H1 (cell line): ENCODE measurements at regions not wholly inside any gene's neighbourhood (a gene's known extent, or its start where the extent isn't known, plus 50 kb on each side); places are given as distances from the start of the nearest gene placed in this dataset.

Experiments used
- ASH2L ChIP-seq: fragments of 200-600, 300-600 bp; sonication (generic); IDR thresholded peaks from one replicate; pipeline ENCODE4 v1.7.1; 2017; ENCODE audit warnings: low read length
- BRCA1 ChIP-seq: IDR thresholded peaks from 2 replicates; pipeline ENCODE4 v1.6.1; 2012; ENCODE audit warnings: low read depth, low read length, improper control_type of control experiment
- CHD1 ChIP-seq: IDR thresholded peaks from 2 replicates; pipeline ENCODE4 v1.6.1; 2012; ENCODE audit warnings: low read depth, low read length, improper control_type of control experiment
- EGR1 ChIP-seq: IDR thresholded peaks from 2 replicates; pipeline ENCODE4 v1.6.1; 2011; ENCODE audit warnings: low read depth, low read length, borderline replicate concordance
- EP300 ChIP-seq, 2 experiments: IDR thresholded peaks; 1 replicate in 1 of 2; 2 replicates in 1 of 2; pipeline ENCODE4 v1.6.1; 2011 to 2012; ENCODE audit warnings: low read depth in 2 of 2, low read length in 2 of 2, mild to moderate bottlenecking in 2 of 2, borderline replicate concordance in 1 of 2, inconsistent platforms in 1 of 2, moderate library complexity in 1 of 2
- EZH2 ChIP-seq: fragments of 200-600 bp; sonication (generic); IDR thresholded peaks from 2 replicates; pipeline ENCODE4 v1.7.1; 2012; ENCODE audit warnings: low read depth, mild to moderate bottlenecking, moderate library complexity, low read length, inconsistent platforms; ENCODE audit not compliant: severe bottlenecking
- GTF2F1 ChIP-seq: IDR thresholded peaks from 2 replicates; pipeline ENCODE4 v1.6.1; 2012; ENCODE audit warnings: low read depth, low read length, improper control_type of control experiment, borderline replicate concordance
- HDAC6 ChIP-seq: IDR thresholded peaks from one replicate; pipeline ENCODE4 v1.7.1; 2012; ENCODE audit warnings: low read depth, mild to moderate bottlenecking, inconsistent platforms, low read length, moderate library complexity
- KDM1A ChIP-seq: fragments of 200-600, 300-600 bp; sonication (generic); IDR thresholded peaks from 2 replicates; pipeline ENCODE4 v1.7.1; 2016; ENCODE audit warnings: mild to moderate bottlenecking, low read length, borderline replicate concordance
- NRF1 ChIP-seq: IDR thresholded peaks from 2 replicates; pipeline ENCODE4 v1.6.1; 2011; ENCODE audit warnings: mild to moderate bottlenecking, low read depth, low read length, improper control_type of control experiment
- POLR2AphosphoS5 ChIP-seq: IDR thresholded peaks from 2 replicates; pipeline ENCODE4 v1.6.1; 2011; ENCODE audit warnings: low read depth, low read length
- POU5F1 ChIP-seq: IDR thresholded peaks from 2 replicates; pipeline ENCODE4 v1.6.1; 2011; ENCODE audit warnings: low read depth, mild to moderate bottlenecking, low read length, moderate library complexity
- RFX5 ChIP-seq: IDR thresholded peaks from 2 replicates; pipeline ENCODE4 v1.6.1; 2011; ENCODE audit warnings: low read depth, low read length, improper control_type of control experiment, borderline replicate concordance
- SP2 ChIP-seq: IDR thresholded peaks from 2 replicates; pipeline ENCODE4 v1.6.1; 2012; ENCODE audit warnings: mild to moderate bottlenecking, low read length, inconsistent platforms
- YY1 ChIP-seq: IDR thresholded peaks from 2 replicates; pipeline ENCODE4 v1.6.1; 2011; ENCODE audit warnings: low read depth, mild to moderate bottlenecking, low read length
- ZNF274 ChIP-seq: IDR thresholded peaks from 2 replicates; pipeline ENCODE4 v1.7.0; 2012; ENCODE audit warnings: low read length, borderline replicate concordance; ENCODE audit errors: extremely low read depth
- TF ChIP-seq, protein P1 (sequence below): IDR thresholded peaks from 2 replicates; pipeline ENCODE4 v1.6.1; 2011; ENCODE audit warnings: low read length, improper control_type of control experiment

GRCh38 chr3:144791034-144791433 is 819.4 kb downstream of the DIPK2A start (continued):
- TF ChIP-seq HDAC6 = no peak
- no peak for TF ChIP-seq YY1
- TF ChIP-seq EP300 (IDR thresholded peaks at IDR 0.05; ENCODE audit: borderline replicate concordance in 1 of 2, low read depth in 2 of 2, low read length in 2 of 2) = no peak
- no peak for TF ChIP-seq RFX5
- TF ChIP-seq KDM1A = no peak
- no peak for TF ChIP-seq ZNF274
- no peak for TF ChIP-seq ASH2L
- no peak for TF ChIP-seq EZH2
- no peak for TF ChIP-seq SP2
- no peak for TF ChIP-seq POLR2AphosphoS5
- TF ChIP-seq CHD1 = no peak
- TF ChIP-seq EGR1 = no peak
- TF ChIP-seq BRCA1 = no peak
- no peak for TF ChIP-seq GTF2F1
- TF ChIP-seq POU5F1 = no peak
- TF ChIP-seq, protein P1, sequence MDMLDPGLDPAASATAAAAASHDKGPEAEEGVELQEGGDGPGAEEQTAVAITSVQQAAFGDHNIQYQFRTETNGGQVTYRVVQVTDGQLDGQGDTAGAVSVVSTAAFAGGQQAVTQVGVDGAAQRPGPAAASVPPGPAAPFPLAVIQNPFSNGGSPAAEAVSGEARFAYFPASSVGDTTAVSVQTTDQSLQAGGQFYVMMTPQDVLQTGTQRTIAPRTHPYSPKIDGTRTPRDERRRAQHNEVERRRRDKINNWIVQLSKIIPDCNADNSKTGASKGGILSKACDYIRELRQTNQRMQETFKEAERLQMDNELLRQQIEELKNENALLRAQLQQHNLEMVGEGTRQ = no peak
- no peak for TF ChIP-seq NRF1
- TF ChIP-seq, all 59 proteins: peak for 0
